ENCODE measurements at regions not wholly inside any gene's neighbourhood (a gene's known extent, or its start where the extent isn't known, plus 50 kb on each side); places are given as distances from the start of the nearest gene placed in this dataset.

- TF ChIP-seq MYC (IDR thresholded peaks at IDR 0.05; ENCODE audit: low read depth, low read length) (no peak), CTCF (IDR thresholded peaks at IDR 0.05; ENCODE audit: extremely low read depth in 1 of 2, insufficient read depth in 1 of 2, low read depth in 1 of 2, low read length in 2 of 2) (no peak)
Observed at GRCh38 chr21:35102488-35103371, 53.6 kb upstream of the RUNX1 start.

Data from endothelial cell of umbilical vein (primary cell).